Activated CD4-positive, alpha-beta memory T cell treated with anti-CD3 and anti-CD28 coated beads for 36 hours (primary cell): ENCODE measurements at regions not wholly inside any gene's neighbourhood (a gene's known extent, or its start where the extent isn't known, plus 50 kb on each side); places are given as distances from the start of the nearest gene placed in this dataset.
"Not testable (repeated sequence)": the region's sequence is repeated elsewhere in the genome, so short reads cannot be mapped to it uniquely, and the experiment has no call there.

Experiments used
- CTCF ChIA-PET: fragments of 350-600 bp; sonication (Branson Sonifier 250); formaldehyde crosslinking; loops from one replicate; lab custom pipeline; 2021; ENCODE audit warnings: antibody characterized with exemption, inconsistent platforms; lab: Charles Lee
- POLR2A ChIA-PET: fragments of 350-600 bp; sonication (Branson Sonifier 250); formaldehyde crosslinking; loops from one replicate; lab custom pipeline; 2021; ENCODE audit warnings: antibody characterized with exemption; lab: Charles Lee
- DNase-seq: peaks from one replicate; pipeline ENCODE4 v3.0.0-alpha.2; 2020
- H3K27ac Mint-ChIP-seq: one replicate; pipeline ENCODE4 v1.8.0; 2021; ENCODE audit warnings: mixed read lengths
- H3K27me3 Mint-ChIP-seq: one replicate; pipeline ENCODE4 v1.8.0; 2021; ENCODE audit warnings: mixed read lengths
- H3K36me3 Mint-ChIP-seq: one replicate; pipeline ENCODE4 v1.8.0; 2021; ENCODE audit warnings: mixed read lengths
- H3K4me1 Mint-ChIP-seq: one replicate; pipeline ENCODE4 v1.8.0; 2021; ENCODE audit warnings: low read depth, mixed read lengths
- H3K4me3 Mint-ChIP-seq: one replicate; pipeline ENCODE4 v1.8.0; 2021; ENCODE audit warnings: mild to moderate bottlenecking, mixed read lengths
- H3K9me3 Mint-ChIP-seq: one replicate; pipeline ENCODE4 v1.8.0; 2021; ENCODE audit warnings: mixed read lengths
- intact Hi-C: fragments of 100-400 bp; cut with micrococcal nuclease; formaldehyde crosslinking; loops from one replicate; pipeline ENCODE4 v1.15.1; 2023

- intact Hi-C loops = no loop called here
- POLR2A ChIA-PET = no interaction called here
- Mint-ChIP-seq H3K36me3 (no peaks in the 10 kb centered on the region), H3K4me3 (no peak overlapping the region), H3K27me3 (peaks cover 4% of the 10 kb centered on the region), H3K27ac (no peak overlapping the region), H3K4me1 (no peaks in the 10 kb centered on the region), H3K9me3 (no peaks in the 10 kb centered on the region)
- CTCF ChIA-PET = interaction anchor here (1.1 kb wide), 1 partner anchor 13 kb away, joined by 3 read pairs; no protein-coding TSS in a partner anchor
- DNase-seq = no peak
These were observed 83.4 kb upstream of the TRABD2B start for GRCh38 chr1:48080331-48081255.

GRCh38 chr1:48079096-48079495 lies 81.9 kb upstream of the TRABD2B start:
- no peaks in the 10 kb centered on the region for H3K36me3 Mint-ChIP-seq
- intact Hi-C loops = no loop called here
- POLR2A ChIA-PET = no interaction called here
- no peak for DNase-seq
- no peak overlapping the region for H3K27ac Mint-ChIP-seq
- H3K4me1 Mint-ChIP-seq = no peaks in the 10 kb centered on the region
- H3K27me3 Mint-ChIP-seq = peaks cover 4% of the 10 kb centered on the region
- no peak overlapping the region for H3K4me3 Mint-ChIP-seq
- CTCF ChIA-PET = no interaction called here
- no peaks in the 10 kb centered on the region for H3K9me3 Mint-ChIP-seq

- Mint-ChIP-seq H3K27ac (no peak overlapping the region), H3K27me3 (peaks cover 4% of the 10 kb centered on the region), H3K4me1 (no peaks in the 10 kb centered on the region), H3K36me3 (no peaks in the 10 kb centered on the region), H3K9me3 (no peaks in the 10 kb centered on the region), H3K4me3 (no peak overlapping the region)
- ChIA-PET CTCF (no interaction called here), POLR2A (no interaction called here)
- intact Hi-C loops = no loop called here
- DNase-seq = no peak
These were observed 80.6 kb upstream of the TRABD2B start for GRCh38 chr1:48077795-48078222.

DNA sequence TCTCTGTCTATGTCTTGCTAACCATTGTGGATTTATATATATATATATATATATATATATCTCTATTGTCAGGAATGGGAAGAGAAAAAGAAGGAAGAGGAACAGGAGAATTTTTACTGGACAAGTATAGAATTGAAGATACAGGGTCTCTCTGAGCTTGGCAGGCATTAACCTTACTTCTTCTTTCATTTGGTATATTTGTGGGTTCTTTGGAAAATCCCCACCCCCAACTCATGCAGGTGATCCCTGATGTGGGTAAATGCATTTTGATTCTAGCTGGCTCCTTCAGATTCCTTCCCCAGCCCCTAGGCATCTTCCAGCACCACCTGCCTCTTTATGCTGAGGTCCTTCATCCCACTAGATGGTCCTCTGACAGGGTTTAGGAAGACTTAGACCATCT lies 78.8 kb upstream of the TRABD2B start:
- no peak for DNase-seq
- Mint-ChIP-seq H3K36me3 (no peaks in the 10 kb centered on the region), H3K27ac (no peak overlapping the region), H3K4me3 (no peak overlapping the region), H3K9me3 (no peaks in the 10 kb centered on the region), H3K4me1 (no peaks in the 10 kb centered on the region), H3K27me3 (peaks cover 4% of the 10 kb centered on the region)
- ChIA-PET POLR2A (no interaction called here), CTCF (no interaction called here)
- intact Hi-C loops = no loop called here

- intact Hi-C loops = no loop called here
- H3K36me3 Mint-ChIP-seq = no peaks in the 10 kb centered on the region
- DNase-seq = no peak
- peaks cover 4% of the 10 kb centered on the region for H3K27me3 Mint-ChIP-seq
- ChIA-PET POLR2A (no interaction called here), CTCF (no interaction called here)
- H3K27ac Mint-ChIP-seq = no peak overlapping the region
- no peak overlapping the region for H3K4me3 Mint-ChIP-seq
- no peaks in the 10 kb centered on the region for H3K9me3 Mint-ChIP-seq
- H3K4me1 Mint-ChIP-seq = no peaks in the 10 kb centered on the region
These were observed 76.8 kb upstream of the TRABD2B start for GRCh38 chr1:48073798-48074530.

DNA sequence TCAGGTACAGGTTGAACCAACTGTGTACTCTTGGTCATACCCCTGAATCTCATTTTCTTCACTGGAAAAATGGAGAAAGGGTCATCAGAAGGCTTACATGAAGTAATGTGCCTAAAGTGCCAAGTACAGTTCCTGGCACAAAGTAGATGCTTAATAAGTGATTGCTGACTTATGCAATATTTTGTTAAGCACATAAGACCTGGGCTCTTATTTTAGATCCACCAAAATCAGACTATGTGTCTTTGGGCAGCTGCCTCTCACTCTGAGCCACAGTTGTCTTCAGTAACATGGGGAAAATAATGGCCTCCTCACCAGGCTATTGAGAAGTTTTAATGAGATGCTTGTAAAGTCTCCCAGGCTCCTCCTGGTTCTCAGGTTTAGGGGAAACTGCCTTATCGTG lies 74.3 kb upstream of the TRABD2B start:
- H3K4me1 Mint-ChIP-seq = no peaks in the 10 kb centered on the region
- no peaks in the 10 kb centered on the region for H3K36me3 Mint-ChIP-seq
- H3K9me3 Mint-ChIP-seq = no peaks in the 10 kb centered on the region
- DNase-seq = no peak
- no peak overlapping the region for H3K27ac Mint-ChIP-seq
- intact Hi-C loops = no loop called here
- POLR2A ChIA-PET = no interaction called here
- peaks cover under 1% of the 10 kb centered on the region for H3K27me3 Mint-ChIP-seq
- CTCF ChIA-PET = no interaction called here
- no peak overlapping the region for H3K4me3 Mint-ChIP-seq

GRCh38 chr1:48070396-48070750 lies 73.2 kb upstream of the TRABD2B start:
- H3K4me3 Mint-ChIP-seq = no peak overlapping the region
- no peaks in the 10 kb centered on the region for H3K36me3 Mint-ChIP-seq
- intact Hi-C loops = no loop called here
- ChIA-PET CTCF (no interaction called here), POLR2A (no interaction called here)
- H3K9me3 Mint-ChIP-seq = no peaks in the 10 kb centered on the region
- no peak for DNase-seq
- no peaks in the 10 kb centered on the region for H3K4me1 Mint-ChIP-seq
- H3K27ac Mint-ChIP-seq = no peak overlapping the region
- H3K27me3 Mint-ChIP-seq = no peaks in the 10 kb centered on the region

- intact Hi-C loops = no loop called here
These were observed 72.6 kb upstream of the TRABD2B start for GRCh38 chr1:48069662-48070395.

GRCh38 chr1:48068206-48068605 lies 71.0 kb upstream of the TRABD2B start:
- H3K9me3 Mint-ChIP-seq = no peaks in the 10 kb centered on the region
- H3K4me3 Mint-ChIP-seq = no peak overlapping the region

More at GRCh38 chr1:48069662-48070395, 72.6 kb upstream of the TRABD2B start:
- H3K36me3 Mint-ChIP-seq = no peaks in the 10 kb centered on the region
- ChIA-PET CTCF (no interaction called here), POLR2A (no interaction called here)
- H3K27me3 Mint-ChIP-seq = no peaks in the 10 kb centered on the region
- H3K4me3 Mint-ChIP-seq = no peak overlapping the region
- DNase-seq = no peak
- H3K4me1 Mint-ChIP-seq = no peaks in the 10 kb centered on the region
- no peak overlapping the region for H3K27ac Mint-ChIP-seq
- no peaks in the 10 kb centered on the region for H3K9me3 Mint-ChIP-seq

GRCh38 chr1:48066936-48067335 lies 69.8 kb upstream of the TRABD2B start:
- DNase-seq = no peak
- ChIA-PET POLR2A (no interaction called here), CTCF (no interaction called here)
- no peak overlapping the region for H3K27ac Mint-ChIP-seq
- no peaks in the 10 kb centered on the region for H3K9me3 Mint-ChIP-seq
- no peaks in the 10 kb centered on the region for H3K36me3 Mint-ChIP-seq
- no peaks in the 10 kb centered on the region for H3K4me1 Mint-ChIP-seq
- H3K4me3 Mint-ChIP-seq = no peak overlapping the region
- intact Hi-C loops = no loop called here
- no peaks in the 10 kb centered on the region for H3K27me3 Mint-ChIP-seq

More at GRCh38 chr1:48068206-48068605, 71.0 kb upstream of the TRABD2B start:
- POLR2A ChIA-PET = no interaction called here
- intact Hi-C loops = no loop called here
- H3K4me1 Mint-ChIP-seq = no peaks in the 10 kb centered on the region
- no peaks in the 10 kb centered on the region for H3K27me3 Mint-ChIP-seq
- H3K36me3 Mint-ChIP-seq = no peaks in the 10 kb centered on the region
- DNase-seq = no peak
- CTCF ChIA-PET = no interaction called here
- no peak overlapping the region for H3K27ac Mint-ChIP-seq

GRCh38 chr1:48064693-48065092 lies 67.5 kb upstream of the TRABD2B start:
- H3K9me3 Mint-ChIP-seq, H3K4me1 Mint-ChIP-seq, POLR2A ChIA-PET, intact Hi-C loops, DNase-seq, H3K27me3 Mint-ChIP-seq, H3K36me3 Mint-ChIP-seq, H3K4me3 Mint-ChIP-seq, CTCF ChIA-PET, H3K27ac Mint-ChIP-seq: not testable (repeated sequence)

GRCh38 chr1:48062353-48062752 lies 65.2 kb upstream of the TRABD2B start:
- POLR2A ChIA-PET = no interaction called here
- no peak for DNase-seq
- no peaks in the 10 kb centered on the region for H3K27me3 Mint-ChIP-seq
- H3K9me3 Mint-ChIP-seq = no peaks in the 10 kb centered on the region
- no peak overlapping the region for H3K27ac Mint-ChIP-seq
- CTCF ChIA-PET = interaction anchor here (0.7 to 1.8 kb wide), 3 partner anchors 63 to 160 kb away, joined by 3 to 4 read pairs (median 3); partner anchors contain the start of gene TRABD2B
- intact Hi-C loops = no loop called here
- no peaks in the 10 kb centered on the region for H3K4me1 Mint-ChIP-seq
- H3K4me3 Mint-ChIP-seq = no peak overlapping the region
- no peaks in the 10 kb centered on the region for H3K36me3 Mint-ChIP-seq
